Sigmoid colon (tissue), 4 donors: ENCODE measurements at regions not wholly inside any gene's neighbourhood (a gene's known extent, or its start where the extent isn't known, plus 50 kb on each side); places are given as distances from the start of the nearest gene placed in this dataset.
"Not testable (repeated sequence)": the region's sequence is repeated elsewhere in the genome, so short reads cannot be mapped to it uniquely, and the experiment has no call there.

ENCODE experiments used
- CTCF ChIP-seq, 4 experiments: fragments of 450-650 bp in 3 of 4; fragments of 200-600 bp in 1 of 4; IDR thresholded peaks; one replicate each; pipeline ENCODE4 v1.5.1; 2016 to 2019; ENCODE audit warnings: antibody characterized with exemption in 4 of 4, mild to moderate bottlenecking in 3 of 4, moderate library complexity in 2 of 4
- EP300 ChIP-seq, 4 donors: sonication (generic); formaldehyde crosslinking; IDR thresholded peaks; one replicate each; pipeline ENCODE4 v1.6.1; 2017; ENCODE audit warnings: antibody characterized with exemption in 4 of 4
- POLR2A ChIP-seq, 2 donors: fragments of 450-650 bp; IDR thresholded peaks; one replicate each; pipeline ENCODE4 v1.6.1; 2016; ENCODE audit warnings: antibody characterized with exemption in 2 of 2, mild to moderate bottlenecking in 2 of 2, moderate library complexity in 2 of 2
- POLR2AphosphoS5 ChIP-seq, 4 donors: sonication (generic); formaldehyde crosslinking; IDR thresholded peaks; one replicate each; pipeline ENCODE4 v1.6.1; 2017; ENCODE audit warnings: antibody characterized with exemption in 4 of 4

- not testable (repeated sequence) for TF ChIP-seq CTCF, POLR2A, POLR2AphosphoS5, EP300 (IDR thresholded peaks at IDR 0.05)
Measured at GRCh38 chr16:88206006-88206405, 176.8 kb upstream of the ZNF469 start.
